OCI-LY7 (cell line): ENCODE measurements at regions not wholly inside any gene's neighbourhood (a gene's known extent, or its start where the extent isn't known, plus 50 kb on each side); places are given as distances from the start of the nearest gene placed in this dataset.

Source experiments
- BruUV-seq: library from RNA; stranded (reverse); fragments of 400-500 nt; replicated peaks from 2 replicates; lab custom pipeline; 2021; lab: Mats Ljungman, UMichigan
- CTCF ChIA-PET: fragments of 300-600 bp; sonication (Branson Sonifier 250); formaldehyde crosslinking; loops from one replicate; lab custom pipeline; 2022; ENCODE audit warnings: antibody characterized with exemption; ENCODE audit not compliant: unreplicated experiment; lab: Charles Lee
- POLR2A ChIA-PET: fragments of 300-600 bp; sonication (Branson Sonifier 250); formaldehyde crosslinking; loops from one replicate; lab custom pipeline; 2022; ENCODE audit warnings: antibody characterized with exemption; lab: Charles Lee
- DNase-seq: peaks from one replicate; pipeline ENCODE4 v3.0.0-alpha.2; 2015; ENCODE audit warnings: low spot score
- H2AFZ ChIP-seq: fragments of 200-600 bp; sonication (generic), shearing (Covaris generic); 2 replicates; pipeline ENCODE4 v1.6.1; 2014; ENCODE audit warnings: mild to moderate bottlenecking, antibody characterized with exemption, low read length, moderate library complexity
- H3K27ac ChIP-seq: fragments of 200-600 bp; sonication (generic); 2 replicates; pipeline ENCODE4 v1.5.1; 2014; ENCODE audit warnings: mixed run types, low read depth, mild to moderate bottlenecking, moderate library complexity, low read length, inconsistent platforms; ENCODE audit not compliant: poor library complexity, severe bottlenecking
- H3K36me3 ChIP-seq: fragments of 200-600 bp; sonication (generic); 2 replicates; pipeline ENCODE4 v1.6.1; 2014; ENCODE audit warnings: mild to moderate bottlenecking, antibody characterized with exemption, low read length, moderate library complexity, mixed read lengths; ENCODE audit not compliant: insufficient read depth
- H3K4me1 ChIP-seq: fragments of 200-600 bp; sonication (generic); 2 replicates; pipeline ENCODE4 v1.5.1; 2014; ENCODE audit warnings: mild to moderate bottlenecking, low read length; ENCODE audit not compliant: insufficient read depth, poor library complexity, severe bottlenecking
- H3K4me2 ChIP-seq: fragments of 200-600 bp; sonication (generic); 2 replicates; pipeline ENCODE4 v1.6.1; 2014; ENCODE audit warnings: mild to moderate bottlenecking, low read length
- H3K4me3 ChIP-seq: fragments of 200-600 bp; sonication (generic); 2 replicates; pipeline ENCODE4 v1.5.1; 2014; ENCODE audit warnings: mild to moderate bottlenecking, low read depth, low read length; ENCODE audit not compliant: poor library complexity, severe bottlenecking
- H3K79me2 ChIP-seq: fragments of 200-600 bp; sonication (generic); 2 replicates; pipeline ENCODE4 v1.6.1; 2016; ENCODE audit warnings: low read depth, mild to moderate bottlenecking, low read length, moderate library complexity, mixed read lengths; ENCODE audit not compliant: insufficient read depth
- H3K9me2 ChIP-seq: fragments of 200-600 bp; sonication (generic); 2 replicates; pipeline ENCODE4 v1.6.1; 2016; ENCODE audit warnings: mild to moderate bottlenecking, low read length, mixed read lengths; ENCODE audit not compliant: insufficient read depth
- H3K9me3 ChIP-seq: fragments of 200-600 bp; sonication (generic); 2 replicates; pipeline ENCODE4 v1.6.1; 2014; ENCODE audit warnings: mild to moderate bottlenecking, mixed run types, low read length, mixed read lengths
- H4K20me1 ChIP-seq: fragments of 200-600 bp; sonication (generic); 2 replicates; pipeline ENCODE4 v1.6.1; 2014; ENCODE audit warnings: mild to moderate bottlenecking, antibody characterized with exemption, low read length, moderate library complexity, mixed read lengths; ENCODE audit not compliant: insufficient read depth
- EZH2phosphoT487 ChIP-seq: fragments of 200-600 bp; sonication (generic); IDR thresholded peaks from 2 replicates; pipeline ENCODE4 v1.6.1; 2018; ENCODE audit warnings: low read depth, borderline replicate concordance, mild to moderate bottlenecking, mixed run types, antibody characterized with exemption, low read length, moderate library complexity, mixed read lengths
- intact Hi-C: fragments of 100-400 bp; cut with micrococcal nuclease; formaldehyde crosslinking; loops from one replicate; pipeline ENCODE4 v1.10.0; 2022; ENCODE audit not compliant: unreplicated experiment
- TF ChIP-seq, protein P1 (sequence below): fragments of 200-600 bp; sonication (generic); conservative IDR thresholded peaks from 2 replicates; pipeline ENCODE4 v1.5.1; 2014; ENCODE audit warnings: mild to moderate bottlenecking, antibody characterized with exemption, low read length, moderate library complexity, mixed read lengths

DNA sequence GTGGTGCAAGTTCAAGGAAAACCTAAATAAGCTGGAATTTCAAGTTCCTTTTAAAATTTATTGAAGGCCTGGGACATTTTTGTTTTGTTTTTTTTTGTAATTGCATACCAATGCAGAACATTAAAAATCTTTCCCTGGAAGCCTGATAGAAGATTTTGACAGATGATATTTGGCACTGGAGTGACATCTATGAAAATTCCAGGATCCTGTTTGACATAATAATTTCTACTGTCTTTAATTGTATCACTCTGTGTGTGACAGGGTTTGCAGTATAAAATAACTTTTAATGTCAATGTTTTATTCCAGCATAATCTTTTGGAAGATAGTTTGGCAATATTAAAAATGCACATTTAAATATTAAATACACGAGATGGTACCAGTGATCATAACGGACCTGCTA, 514.2 kb upstream of the ACO1 start:
- no peak overlapping the region for H2AFZ ChIP-seq
- no TSS peak for BruUV-seq
- no peak overlapping the region for H3K4me2 ChIP-seq
- H3K4me1 ChIP-seq: no peaks in the 10 kb centered on the region
- H3K9me3 ChIP-seq: no peaks in the 10 kb centered on the region
- no peak overlapping the region for H3K4me3 ChIP-seq
- POLR2A ChIA-PET: no interaction called here
- H3K27ac ChIP-seq: no peak overlapping the region
- DNase-seq: no peak
- H3K9me2 ChIP-seq: no peaks in the 10 kb centered on the region
- H4K20me1 ChIP-seq: no peaks in the 10 kb centered on the region
- H3K36me3 ChIP-seq: no peaks in the 10 kb centered on the region
- H3K79me2 ChIP-seq: no peaks in the 10 kb centered on the region
- TF ChIP-seq, protein P1, sequence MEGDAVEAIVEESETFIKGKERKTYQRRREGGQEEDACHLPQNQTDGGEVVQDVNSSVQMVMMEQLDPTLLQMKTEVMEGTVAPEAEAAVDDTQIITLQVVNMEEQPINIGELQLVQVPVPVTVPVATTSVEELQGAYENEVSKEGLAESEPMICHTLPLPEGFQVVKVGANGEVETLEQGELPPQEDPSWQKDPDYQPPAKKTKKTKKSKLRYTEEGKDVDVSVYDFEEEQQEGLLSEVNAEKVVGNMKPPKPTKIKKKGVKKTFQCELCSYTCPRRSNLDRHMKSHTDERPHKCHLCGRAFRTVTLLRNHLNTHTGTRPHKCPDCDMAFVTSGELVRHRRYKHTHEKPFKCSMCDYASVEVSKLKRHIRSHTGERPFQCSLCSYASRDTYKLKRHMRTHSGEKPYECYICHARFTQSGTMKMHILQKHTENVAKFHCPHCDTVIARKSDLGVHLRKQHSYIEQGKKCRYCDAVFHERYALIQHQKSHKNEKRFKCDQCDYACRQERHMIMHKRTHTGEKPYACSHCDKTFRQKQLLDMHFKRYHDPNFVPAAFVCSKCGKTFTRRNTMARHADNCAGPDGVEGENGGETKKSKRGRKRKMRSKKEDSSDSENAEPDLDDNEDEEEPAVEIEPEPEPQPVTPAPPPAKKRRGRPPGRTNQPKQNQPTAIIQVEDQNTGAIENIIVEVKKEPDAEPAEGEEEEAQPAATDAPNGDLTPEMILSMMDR: no peak
- no peak for TF ChIP-seq EZH2phosphoT487
- CTCF ChIA-PET: no interaction called here
- intact Hi-C loops: loop anchor here (5.0 to 10.0 kb wide), 2 partner anchors 195 to 483 kb away; no protein-coding TSS in a partner anchor

DNA sequence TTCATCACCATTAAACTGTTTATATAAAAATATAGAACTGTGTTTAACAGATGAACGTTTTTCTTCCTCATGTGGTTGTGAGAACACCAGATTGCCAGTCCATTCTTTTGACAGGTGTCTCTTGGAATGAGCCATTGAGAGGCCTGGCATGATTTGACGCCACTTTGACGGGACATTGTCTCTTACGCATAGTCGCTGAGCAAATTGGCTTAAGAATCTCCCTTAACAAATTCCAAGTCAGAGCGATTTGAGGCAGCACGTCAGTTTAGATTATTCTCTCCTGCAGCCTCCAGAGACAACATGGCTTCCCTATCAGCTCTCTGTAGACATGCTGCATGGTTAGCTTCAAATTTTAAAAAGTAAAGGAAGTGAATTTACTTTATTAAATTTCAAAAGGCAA, 510.7 kb upstream of the ACO1 start:
- ChIA-PET CTCF (no interaction called here), POLR2A (interaction anchor here (0.5 to 0.7 kb wide), 3 partner anchors 680 to 1065 kb away, joined by 3 to 7 read pairs (median 3); no protein-coding TSS in a partner anchor)
- Histone ChIP-seq H3K9me2 (0 out of 2 replicates have a peak, but pooled peaks cover 1% of the 10 kb centered on the region), H2AFZ (no peak overlapping the region), H3K36me3 (no peaks in the 10 kb centered on the region), H3K9me3 (no peaks in the 10 kb centered on the region), H3K4me2 (no peak overlapping the region), H3K79me2 (no peaks in the 10 kb centered on the region), H4K20me1 (no peaks in the 10 kb centered on the region), H3K4me3 (no peak overlapping the region), H3K4me1 (no peaks in the 10 kb centered on the region), H3K27ac (no peak overlapping the region)
- TF ChIP-seq EZH2phosphoT487: no peak
- TF ChIP-seq, protein P1: no peak
- no peak for DNase-seq
- BruUV-seq: no TSS peak
- intact Hi-C loops: loop anchor here (5.0 to 10.0 kb wide), 2 partner anchors 191 to 486 kb away; no protein-coding TSS in a partner anchor

DNA sequence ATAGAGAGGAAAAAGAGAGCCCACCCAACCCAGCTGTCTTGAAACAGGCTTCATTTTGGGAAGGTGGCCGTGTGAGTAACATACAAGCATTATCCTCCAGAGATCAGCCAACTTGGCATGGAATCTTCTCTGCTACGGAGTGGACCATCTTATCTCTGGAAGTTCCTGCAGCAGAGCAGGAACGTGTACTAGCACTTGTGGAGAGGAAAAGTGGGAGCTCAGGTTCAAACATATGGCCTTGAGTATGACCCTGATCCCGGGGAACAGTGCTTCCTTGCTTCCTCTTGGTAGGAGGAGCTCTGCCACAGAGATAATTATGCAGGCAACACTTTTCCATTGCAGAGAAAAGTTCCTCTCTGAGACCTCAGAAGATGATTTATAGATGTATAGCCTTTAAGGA, 490.4 kb upstream of the ACO1 start:
- Histone ChIP-seq H3K9me3 (no peaks in the 10 kb centered on the region), H3K4me2 (no peak overlapping the region), H3K9me2 (no peaks in the 10 kb centered on the region), H3K27ac (no peak overlapping the region), H3K4me1 (no peaks in the 10 kb centered on the region), H3K79me2 (no peaks in the 10 kb centered on the region), H4K20me1 (no peaks in the 10 kb centered on the region), H2AFZ (no peak overlapping the region), H3K36me3 (no peaks in the 10 kb centered on the region), H3K4me3 (no peak overlapping the region)
- BruUV-seq: no TSS peak
- ChIA-PET CTCF (no interaction called here), POLR2A (no interaction called here)
- TF ChIP-seq, protein P1: no peak
- TF ChIP-seq EZH2phosphoT487: no peak
- DNase-seq: no peak
- intact Hi-C loops: no loop called here
